Endothelial cell of umbilical vein (primary cell): ENCODE measurements at regions not wholly inside any gene's neighbourhood (a gene's known extent, or its start where the extent isn't known, plus 50 kb on each side); places are given as distances from the start of the nearest gene placed in this dataset.

ENCODE experiments used
- BruUV-seq: library from RNA; stranded (reverse); fragments of 400-500 nt; replicated peaks from 2 replicates; lab custom pipeline; 2021; lab: Mats Ljungman, UMichigan
- CTCF ChIA-PET: fragments of 300-600, 350-600 bp; sonication (Branson Sonifier 250); formaldehyde crosslinking; loops from one replicate; lab custom pipeline; 2021; ENCODE audit warnings: antibody characterized with exemption, inconsistent platforms; lab: Charles Lee
- POLR2A ChIA-PET: fragments of 300-600, 350-600 bp; sonication (Branson Sonifier 250); formaldehyde crosslinking; loops from one replicate; lab custom pipeline; 2021; ENCODE audit warnings: antibody characterized with exemption, inconsistent platforms; lab: Charles Lee
- DNase-seq: peaks from one replicate; pipeline ENCODE4 v3.0.0-alpha.2; 2011; ENCODE audit warnings: low read depth, low spot score
- FAIRE-seq: peaks from 2 replicates; lab custom pipeline; 2011; peaks lifted over from hg19 to GRCh38; lab: Jason Lieb, UNC
- H2AFZ ChIP-seq: 2 replicates; pipeline ENCODE4 v1.6.0; 2012; ENCODE audit warnings: low read depth, low read length, control low read depth, inconsistent platforms
- H3K27ac ChIP-seq: 2 replicates; pipeline ENCODE4 v1.5.1; 2011; ENCODE audit warnings: low read depth, mild to moderate bottlenecking, control low read depth, low read length, moderate library complexity; ENCODE audit not compliant: insufficient read depth
- H3K27me3 ChIP-seq, 2 experiments: 2 replicates each; pipeline versions ENCODE4 v1.6.0 to v1.6.1; 2011; ENCODE audit warnings: low read length in 2 of 2, mixed read lengths in 1 of 2; ENCODE audit not compliant: control insufficient read depth in 2 of 2, insufficient read depth in 2 of 2
- H3K36me3 ChIP-seq, 2 experiments: 2 replicates in 1 of 2; 3 replicates in 1 of 2; pipeline ENCODE4 v1.5.1; 2011; ENCODE audit warnings: low read length in 2 of 2, mild to moderate bottlenecking in 1 of 2, moderate library complexity in 1 of 2; ENCODE audit not compliant: control insufficient read depth in 2 of 2, insufficient read depth in 2 of 2; ENCODE audit errors: extremely low read depth in 1 of 2
- H3K4me1 ChIP-seq: 3 replicates; pipeline ENCODE4 v1.5.1; 2011; ENCODE audit warnings: mild to moderate bottlenecking, low read length; ENCODE audit not compliant: control insufficient read depth, insufficient read depth; ENCODE audit errors: extremely low read depth
- H3K4me2 ChIP-seq: 2 replicates; pipeline ENCODE4 v1.6.1; 2011; ENCODE audit warnings: low read length, control low read depth, mixed read lengths; ENCODE audit not compliant: insufficient read depth
- H3K4me3 ChIP-seq, 3 experiments: fragments of 200-600 bp in 1 of 3; sonication (generic), shearing (Covaris generic) in 1 of 3; replicated peaks in 1 of 3; 2 replicates each; pipeline ENCODE4 v1.5.1; 2011 to 2016; ENCODE audit warnings: control low read depth in 3 of 3, low read length in 3 of 3, mild to moderate bottlenecking in 2 of 3, inconsistent platforms in 1 of 3, low read depth in 1 of 3, moderate library complexity in 1 of 3; ENCODE audit not compliant: insufficient read depth in 1 of 3
- H3K79me2 ChIP-seq: 2 replicates; pipeline ENCODE4 v1.6.0; 2012; ENCODE audit warnings: low read length, inconsistent platforms; ENCODE audit not compliant: control insufficient read depth, insufficient read depth
- H3K9ac ChIP-seq: replicated peaks from 2 replicates; pipeline ENCODE3; 2011; ENCODE audit warnings: low read length, control low read depth; ENCODE audit not compliant: insufficient read depth; ENCODE audit errors: extremely low read depth
- H3K9me1 ChIP-seq: replicated peaks from 3 replicates; pipeline ENCODE4 v1.6.0; 2011; ENCODE audit warnings: mild to moderate bottlenecking, low read length; ENCODE audit not compliant: control insufficient read depth, insufficient read depth; ENCODE audit errors: extremely low read depth
- H3K9me3 ChIP-seq: replicated peaks from 2 replicates; pipeline ENCODE4 v1.5.1; 2012; ENCODE audit warnings: low read length, inconsistent platforms; ENCODE audit not compliant: control insufficient read depth, insufficient read depth
- H4K20me1 ChIP-seq: replicated peaks from 2 replicates; pipeline ENCODE3; 2011; ENCODE audit warnings: mild to moderate bottlenecking, low read length; ENCODE audit not compliant: control insufficient read depth, insufficient read depth; ENCODE audit errors: extremely low read depth
- EZH2 ChIP-seq: IDR thresholded peaks from 2 replicates; pipeline ENCODE4 v1.6.1; 2012; ENCODE audit warnings: borderline replicate concordance, low read depth, mild to moderate bottlenecking, moderate library complexity, low read length, inconsistent platforms; ENCODE audit not compliant: severe bottlenecking
- FOS ChIP-seq: IDR thresholded peaks from 2 replicates; pipeline ENCODE4 v1.6.1; 2011; ENCODE audit warnings: mild to moderate bottlenecking, low read length, moderate library complexity, borderline replicate concordance; ENCODE audit not compliant: insufficient read depth
- GATA2 ChIP-seq: IDR thresholded peaks from 2 replicates; pipeline ENCODE4 v1.7.0; 2011; ENCODE audit warnings: low read depth, mild to moderate bottlenecking, moderate library complexity, mixed read lengths, low read length; ENCODE audit not compliant: insufficient read length, insufficient read depth
- JUN ChIP-seq: IDR thresholded peaks from 2 replicates; pipeline ENCODE4 v1.6.1; 2011; ENCODE audit warnings: borderline replicate concordance, low read depth; ENCODE audit not compliant: insufficient read length, insufficient read depth
- MYC ChIP-seq: IDR thresholded peaks from one replicate; pipeline ENCODE4 v1.6.1; 2011; ENCODE audit warnings: mild to moderate bottlenecking, low read depth, low read length
- POLR2A ChIP-seq: IDR thresholded peaks from 2 replicates; pipeline ENCODE4 v1.6.1; 2012; ENCODE audit warnings: low read depth, mild to moderate bottlenecking, control low read depth, low read length
- POLR2AphosphoS5 ChIP-seq: IDR thresholded peaks from 2 replicates; pipeline ENCODE4 v1.6.1; 2012; ENCODE audit warnings: low read depth, mild to moderate bottlenecking, control low read depth, low read length, moderate library complexity; ENCODE audit not compliant: insufficient read depth
- dilution Hi-C: fragments of 300-500 bp; cut with MboI; formaldehyde crosslinking; loops from one replicate; pipeline ENCODE4 v1.15.0; 2019; ENCODE audit warnings: low sequenced_read_pairs; ENCODE audit not compliant: extremely low pct_ligation_motif_present
- intact Hi-C: fragments of 100-400 bp; cut with micrococcal nuclease; formaldehyde crosslinking; loops from one replicate; pipeline ENCODE4 v1.10.0; 2022
- TF ChIP-seq, protein P1 (sequence below): IDR thresholded peaks from 2 replicates; pipeline ENCODE4 v1.6.1; 2011; ENCODE audit not compliant: insufficient read depth, insufficient read length
- TF ChIP-seq, protein P2 (sequence below), 2 donors: IDR thresholded peaks; 1 replicate in 1 of 2; 2 replicates in 1 of 2; pipeline ENCODE4 v1.5.1; 2011; ENCODE audit warnings: low read length in 2 of 2, mild to moderate bottlenecking in 2 of 2, moderate library complexity in 2 of 2, control low read depth in 1 of 2, inconsistent platforms in 1 of 2, low read depth in 1 of 2; ENCODE audit not compliant: insufficient read depth in 1 of 2; ENCODE audit errors: extremely low read depth in 1 of 2

DNA sequence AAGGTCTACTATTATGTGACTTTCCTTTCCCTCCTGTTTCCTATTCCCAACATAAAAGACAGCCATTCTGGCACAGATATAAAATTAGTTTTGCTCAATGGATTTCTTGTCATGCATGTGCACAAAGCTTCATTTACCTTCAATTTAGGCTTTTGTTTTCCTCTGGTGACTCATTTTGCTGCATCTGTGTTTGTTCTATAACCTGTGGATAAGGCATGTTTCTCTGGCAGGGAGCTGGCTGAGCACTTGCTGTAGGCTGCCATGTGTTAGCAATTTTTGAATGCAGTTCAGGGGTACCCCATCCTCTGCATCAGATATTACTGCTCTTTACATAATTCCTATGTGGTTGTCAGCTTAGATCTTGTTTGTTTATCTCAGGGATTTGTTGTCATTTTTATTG lies 202.8 kb upstream of the GRID2 start:
- TF ChIP-seq, protein P1, sequence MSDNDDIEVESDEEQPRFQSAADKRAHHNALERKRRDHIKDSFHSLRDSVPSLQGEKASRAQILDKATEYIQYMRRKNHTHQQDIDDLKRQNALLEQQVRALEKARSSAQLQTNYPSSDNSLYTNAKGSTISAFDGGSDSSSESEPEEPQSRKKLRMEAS: no peak
- TF ChIP-seq POLR2A: no peak
- no peak for TF ChIP-seq FOS
- TF ChIP-seq GATA2: no peak
- no peak for TF ChIP-seq POLR2AphosphoS5
- TF ChIP-seq, protein P2, sequence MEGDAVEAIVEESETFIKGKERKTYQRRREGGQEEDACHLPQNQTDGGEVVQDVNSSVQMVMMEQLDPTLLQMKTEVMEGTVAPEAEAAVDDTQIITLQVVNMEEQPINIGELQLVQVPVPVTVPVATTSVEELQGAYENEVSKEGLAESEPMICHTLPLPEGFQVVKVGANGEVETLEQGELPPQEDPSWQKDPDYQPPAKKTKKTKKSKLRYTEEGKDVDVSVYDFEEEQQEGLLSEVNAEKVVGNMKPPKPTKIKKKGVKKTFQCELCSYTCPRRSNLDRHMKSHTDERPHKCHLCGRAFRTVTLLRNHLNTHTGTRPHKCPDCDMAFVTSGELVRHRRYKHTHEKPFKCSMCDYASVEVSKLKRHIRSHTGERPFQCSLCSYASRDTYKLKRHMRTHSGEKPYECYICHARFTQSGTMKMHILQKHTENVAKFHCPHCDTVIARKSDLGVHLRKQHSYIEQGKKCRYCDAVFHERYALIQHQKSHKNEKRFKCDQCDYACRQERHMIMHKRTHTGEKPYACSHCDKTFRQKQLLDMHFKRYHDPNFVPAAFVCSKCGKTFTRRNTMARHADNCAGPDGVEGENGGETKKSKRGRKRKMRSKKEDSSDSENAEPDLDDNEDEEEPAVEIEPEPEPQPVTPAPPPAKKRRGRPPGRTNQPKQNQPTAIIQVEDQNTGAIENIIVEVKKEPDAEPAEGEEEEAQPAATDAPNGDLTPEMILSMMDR (IDR thresholded peaks at IDR 0.05; ENCODE audit: extremely low read depth in 1 of 2, insufficient read depth in 1 of 2, low read depth in 1 of 2, low read length in 2 of 2): no peak
- TF ChIP-seq JUN: no peak
- no peak for TF ChIP-seq EZH2
- no peak for TF ChIP-seq MYC
- CTCF ChIA-PET: no interaction called here
- intact Hi-C loops: no loop called here

More for the DNA sequence above, 202.8 kb upstream of the GRID2 start:
- no peak for FAIRE-seq
- H3K9ac ChIP-seq: no peak overlapping the region
- no peak overlapping the region for H3K27ac ChIP-seq
- no peak overlapping the region for H2AFZ ChIP-seq
- H3K9me1 ChIP-seq: no peaks in the 10 kb centered on the region
- no peaks in the 10 kb centered on the region for H3K9me3 ChIP-seq
- H3K4me3 ChIP-seq: no peak overlapping the region
- no TSS peak for BruUV-seq
- DNase-seq: no peak
- no peaks in the 10 kb centered on the region for H3K27me3 ChIP-seq
- dilution Hi-C loops: no loop called here
- no peaks in the 10 kb centered on the region for H3K79me2 ChIP-seq
- H3K36me3 ChIP-seq: no peaks in the 10 kb centered on the region
- no peak overlapping the region for H3K4me2 ChIP-seq
- H4K20me1 ChIP-seq: no peaks in the 10 kb centered on the region
- no peaks in the 10 kb centered on the region for H3K4me1 ChIP-seq
- POLR2A ChIA-PET: no interaction called here
